MG63 (cell line): ENCODE measurements at regions not wholly inside any gene's neighbourhood (a gene's known extent, or its start where the extent isn't known, plus 50 kb on each side); places are given as distances from the start of the nearest gene placed in this dataset.

ENCODE experiments used
- DNase-seq: peaks from one replicate; pipeline ENCODE4 v3.0.0-alpha.2; 2020
- H3K27me3 ChIP-seq: fragments of 250-450 bp; sonication (Bioruptor Pico); 2 replicates; pipeline ENCODE4 v1.5.1; 2020; ENCODE audit warnings: mild to moderate bottlenecking, moderate library complexity
- H3K36me3 ChIP-seq: fragments of 250-450 bp; sonication (Bioruptor Pico); 2 replicates; pipeline ENCODE4 v1.5.1; 2020; ENCODE audit warnings: mild to moderate bottlenecking, moderate library complexity
- H3K4me3 ChIP-seq: fragments of 250-450 bp; sonication (Bioruptor Pico); 2 replicates; pipeline ENCODE4 v1.5.1; 2020; ENCODE audit warnings: mild to moderate bottlenecking, moderate library complexity
- H3K9me3 ChIP-seq: fragments of 250-450 bp; sonication (Bioruptor Pico); 2 replicates; pipeline ENCODE4 v1.5.1; 2020; ENCODE audit warnings: mild to moderate bottlenecking, moderate library complexity

DNA sequence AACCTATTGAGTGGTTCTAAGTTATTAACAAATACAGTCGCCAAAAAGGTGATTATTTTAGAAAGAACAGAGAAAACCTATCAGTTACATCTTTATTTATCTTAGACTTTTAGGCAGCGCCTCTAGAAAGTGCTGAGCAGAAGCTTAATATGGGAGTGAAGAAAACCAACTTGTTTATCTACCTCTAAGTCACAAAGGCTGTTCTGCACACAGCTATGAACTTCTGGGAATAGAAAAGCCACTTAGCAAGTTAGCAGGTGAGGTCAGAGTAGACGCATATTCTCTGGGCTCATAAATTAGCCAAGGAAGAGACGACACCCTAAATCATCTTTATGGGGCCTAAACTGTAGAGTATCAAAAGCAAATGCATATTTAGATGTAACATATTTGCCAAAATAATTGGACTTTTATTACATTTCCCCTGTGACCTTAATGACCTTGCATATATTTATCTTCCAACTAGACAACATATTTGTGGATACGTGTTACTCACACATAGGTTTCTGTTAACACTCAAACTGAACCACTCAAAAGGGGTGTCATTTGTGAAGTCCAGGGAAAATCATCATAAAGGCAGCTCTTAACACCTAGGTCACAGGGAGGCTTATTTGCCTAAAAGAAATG lies 267.1 kb downstream of the ADGB start:
- Histone ChIP-seq H3K4me3 (no peak overlapping the region), H3K27me3 (no peaks in the 10 kb centered on the region), H3K9me3 (no peaks in the 10 kb centered on the region), H3K36me3 (no peaks in the 10 kb centered on the region)
- no peak for DNase-seq

DNA sequence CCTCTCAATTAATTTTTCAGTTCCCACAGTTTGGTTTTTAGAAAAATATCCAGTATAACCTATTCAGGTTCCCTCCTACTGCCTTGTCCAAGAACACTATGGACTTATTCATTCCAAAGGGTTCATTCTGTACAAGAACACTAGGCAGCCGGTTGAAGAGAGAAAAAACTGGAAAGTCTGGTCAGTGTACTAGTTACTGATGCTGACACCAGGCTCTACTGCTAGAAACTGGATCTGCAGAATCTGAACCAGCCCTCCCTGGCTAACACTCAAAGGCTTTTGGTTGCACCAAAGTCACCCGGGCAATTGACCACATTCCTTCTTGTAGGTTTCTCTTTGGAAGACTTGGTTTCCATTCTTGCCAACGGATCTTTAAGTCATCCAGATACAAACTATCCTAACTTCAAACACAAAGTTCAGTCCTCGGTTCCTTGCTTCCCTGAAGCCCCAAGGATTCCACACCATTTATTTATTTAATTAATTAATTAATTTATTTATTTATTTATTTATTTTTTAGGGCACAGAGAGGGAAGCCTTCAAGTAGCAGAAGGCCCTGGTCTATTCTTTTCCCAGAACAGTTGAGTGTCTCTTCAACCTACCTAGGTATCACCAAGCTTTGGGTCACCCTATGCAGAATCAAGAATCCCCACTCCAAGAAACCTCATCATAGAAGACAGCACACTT lies 268.1 kb downstream of the ADGB start:
- H3K4me3 ChIP-seq = no peak overlapping the region
- no peaks in the 10 kb centered on the region for H3K36me3 ChIP-seq
- no peaks in the 10 kb centered on the region for H3K9me3 ChIP-seq
- no peaks in the 10 kb centered on the region for H3K27me3 ChIP-seq
- no peak for DNase-seq

DNA sequence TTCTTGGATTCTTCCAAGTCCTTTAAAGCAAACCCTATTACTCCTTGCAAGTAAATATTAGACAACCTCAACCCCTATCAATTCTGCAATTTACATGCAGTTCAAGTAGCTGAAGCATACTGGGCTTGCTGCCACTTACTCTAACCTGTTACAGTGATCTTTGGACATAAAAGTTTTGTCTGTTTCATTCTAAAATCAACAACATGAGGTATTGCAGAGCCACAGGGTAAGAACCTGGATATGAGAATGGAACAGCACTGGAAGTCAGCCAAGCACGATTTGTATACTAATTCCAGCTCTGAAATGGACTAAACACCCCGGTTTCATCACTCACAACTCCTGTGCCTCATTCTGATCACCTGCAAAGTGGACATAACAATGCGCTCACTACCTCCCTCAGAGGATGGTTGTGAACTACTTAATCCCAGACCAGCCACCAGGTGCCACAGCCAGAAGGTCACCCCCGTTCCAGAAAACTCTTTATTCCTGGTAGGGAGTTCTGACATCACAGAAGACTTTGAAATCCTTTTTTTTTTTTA lies 270.0 kb downstream of the ADGB start:
- Histone ChIP-seq H3K36me3 (no peaks in the 10 kb centered on the region), H3K27me3 (no peaks in the 10 kb centered on the region), H3K9me3 (no peaks in the 10 kb centered on the region), H3K4me3 (no peak overlapping the region)
- no peak for DNase-seq

DNA sequence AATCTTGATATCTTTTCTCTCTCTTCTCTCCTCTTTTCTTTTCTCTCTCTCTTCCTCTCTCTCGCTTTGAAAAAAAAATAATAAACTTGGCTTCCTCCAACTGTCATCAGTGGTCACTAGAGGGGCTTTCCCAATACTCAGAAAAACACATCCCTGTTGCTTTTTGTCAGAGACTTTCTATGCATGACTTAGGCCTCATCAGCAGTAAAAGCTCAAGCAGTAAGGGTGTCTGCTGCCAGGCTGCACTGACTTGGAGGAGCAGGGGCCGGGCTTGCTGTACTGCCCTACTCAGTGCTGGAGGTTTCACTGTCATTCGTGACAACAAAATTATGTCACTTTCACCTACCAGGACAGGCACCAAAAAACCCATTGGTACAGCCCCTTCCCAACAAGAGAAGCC lies 272.0 kb downstream of the ADGB start:
- Histone ChIP-seq H3K27me3 (no peaks in the 10 kb centered on the region), H3K9me3 (no peaks in the 10 kb centered on the region), H3K4me3 (no peak overlapping the region), H3K36me3 (no peaks in the 10 kb centered on the region)
- no peak for DNase-seq

DNA sequence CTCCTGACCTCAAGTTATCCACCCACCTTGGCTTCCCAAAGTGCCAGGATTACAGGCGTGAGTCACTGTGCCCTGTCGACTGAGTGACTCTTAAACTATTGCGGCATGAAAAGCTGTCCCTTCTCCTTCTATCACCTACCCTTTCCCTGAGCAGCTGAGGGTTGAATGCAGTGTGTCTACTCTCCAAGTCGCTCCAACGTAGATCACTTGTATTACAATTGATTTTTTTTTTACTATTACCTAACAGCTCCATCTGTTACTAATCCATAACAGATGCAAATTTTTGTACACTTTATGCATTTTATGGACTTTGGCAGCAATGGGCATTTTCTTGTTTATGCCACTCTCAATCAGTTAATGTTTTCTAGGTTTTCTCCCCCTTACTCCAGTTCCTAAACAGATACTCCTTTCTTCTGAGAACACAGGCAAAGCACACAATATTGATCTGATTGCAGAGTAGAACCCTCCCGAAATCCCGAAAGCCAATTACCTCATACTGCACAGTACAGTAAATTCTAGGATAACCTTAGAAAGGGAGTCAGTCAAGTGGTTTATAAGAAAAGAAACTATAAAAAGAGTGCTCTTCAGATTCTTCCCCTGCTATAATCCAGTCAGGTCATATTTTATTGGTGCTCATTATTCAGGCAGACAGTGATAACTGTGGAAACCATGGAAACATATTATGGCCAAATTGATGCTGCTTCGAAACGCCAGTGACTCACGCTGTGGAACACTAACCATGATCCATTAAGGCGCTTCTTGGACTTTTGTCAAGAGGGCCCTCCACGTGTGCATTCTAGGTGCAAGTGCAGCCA lies 273.0 kb downstream of the ADGB start:
- Histone ChIP-seq H3K9me3 (no peaks in the 10 kb centered on the region), H3K27me3 (no peaks in the 10 kb centered on the region), H3K36me3 (no peaks in the 10 kb centered on the region), H3K4me3 (no peak overlapping the region)
- no peak for DNase-seq

DNA sequence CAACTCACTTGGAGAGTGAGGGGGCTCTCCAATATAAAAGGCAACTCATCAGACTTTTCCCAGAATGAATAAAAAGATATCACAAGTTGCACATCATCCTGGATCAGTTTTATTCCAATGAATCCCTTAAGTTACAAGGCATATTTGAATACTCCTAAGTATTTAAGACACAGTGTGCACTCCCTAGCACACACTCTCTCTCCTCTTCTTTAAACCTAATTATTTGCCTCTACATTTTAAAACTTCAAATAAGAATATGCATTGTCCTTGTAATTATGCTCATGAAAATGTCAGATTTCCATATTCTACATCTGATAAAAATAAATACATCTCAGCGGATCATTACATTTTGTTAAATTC lies 273.6 kb downstream of the ADGB start:
- Histone ChIP-seq H3K36me3 (no peaks in the 10 kb centered on the region), H3K4me3 (no peak overlapping the region), H3K9me3 (no peaks in the 10 kb centered on the region), H3K27me3 (no peaks in the 10 kb centered on the region)
- DNase-seq = no peak

DNA sequence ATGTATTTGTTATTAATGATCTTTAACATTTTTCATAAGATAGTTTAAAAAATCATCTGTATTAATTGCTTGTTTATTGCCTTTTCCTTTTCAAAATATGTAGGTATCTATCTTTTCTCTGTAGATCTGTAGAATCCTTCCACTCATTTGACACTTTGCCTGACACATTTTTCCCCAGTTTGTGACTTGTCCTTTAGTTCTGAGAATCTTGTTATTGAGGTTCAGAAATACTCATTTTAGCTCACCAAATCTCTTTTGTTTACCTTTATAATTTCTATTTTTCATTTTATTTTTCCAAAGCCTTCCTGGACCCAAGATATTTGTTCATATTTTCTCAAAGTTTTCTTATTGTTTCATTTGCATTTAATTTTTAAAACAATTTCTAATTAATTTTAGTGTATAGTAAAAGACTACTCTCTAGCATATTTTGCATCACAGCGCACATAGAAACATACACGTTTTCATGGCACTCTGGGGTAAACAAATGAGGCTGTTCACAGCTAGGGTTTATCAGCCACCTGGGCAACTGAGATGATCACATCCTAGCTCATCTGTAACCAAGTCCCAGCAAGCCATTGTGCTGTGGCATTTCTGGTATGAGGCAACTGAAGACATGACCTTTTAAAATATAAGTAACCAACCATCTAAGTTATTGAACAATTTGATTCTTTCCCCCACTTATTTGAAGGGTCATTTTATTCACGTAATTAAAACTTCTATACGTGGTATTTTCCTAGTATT lies 275.7 kb downstream of the ADGB start:
- Histone ChIP-seq H3K27me3 (no peaks in the 10 kb centered on the region), H3K4me3 (no peak overlapping the region), H3K36me3 (no peaks in the 10 kb centered on the region), H3K9me3 (no peaks in the 10 kb centered on the region)
- no peak for DNase-seq

DNA sequence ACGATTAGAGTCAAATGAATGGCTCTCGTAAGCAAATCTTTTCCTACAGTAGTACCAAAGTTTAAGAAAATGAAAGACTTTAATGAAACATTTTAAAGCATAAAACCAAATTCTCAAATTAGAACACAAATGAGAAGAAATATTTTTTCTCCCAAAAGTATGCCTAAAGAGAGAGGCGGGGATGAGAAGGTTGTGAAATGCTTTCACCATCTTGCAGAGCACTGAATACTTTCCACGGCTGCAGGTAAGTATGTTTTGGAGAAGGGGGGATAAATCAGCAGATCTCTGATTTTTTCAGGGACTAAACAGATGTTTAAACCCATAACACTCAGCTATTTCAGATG lies 277.1 kb downstream of the ADGB start:
- Histone ChIP-seq H3K27me3 (no peaks in the 10 kb centered on the region), H3K9me3 (no peaks in the 10 kb centered on the region), H3K4me3 (no peak overlapping the region), H3K36me3 (no peaks in the 10 kb centered on the region)
- no peak for DNase-seq

DNA sequence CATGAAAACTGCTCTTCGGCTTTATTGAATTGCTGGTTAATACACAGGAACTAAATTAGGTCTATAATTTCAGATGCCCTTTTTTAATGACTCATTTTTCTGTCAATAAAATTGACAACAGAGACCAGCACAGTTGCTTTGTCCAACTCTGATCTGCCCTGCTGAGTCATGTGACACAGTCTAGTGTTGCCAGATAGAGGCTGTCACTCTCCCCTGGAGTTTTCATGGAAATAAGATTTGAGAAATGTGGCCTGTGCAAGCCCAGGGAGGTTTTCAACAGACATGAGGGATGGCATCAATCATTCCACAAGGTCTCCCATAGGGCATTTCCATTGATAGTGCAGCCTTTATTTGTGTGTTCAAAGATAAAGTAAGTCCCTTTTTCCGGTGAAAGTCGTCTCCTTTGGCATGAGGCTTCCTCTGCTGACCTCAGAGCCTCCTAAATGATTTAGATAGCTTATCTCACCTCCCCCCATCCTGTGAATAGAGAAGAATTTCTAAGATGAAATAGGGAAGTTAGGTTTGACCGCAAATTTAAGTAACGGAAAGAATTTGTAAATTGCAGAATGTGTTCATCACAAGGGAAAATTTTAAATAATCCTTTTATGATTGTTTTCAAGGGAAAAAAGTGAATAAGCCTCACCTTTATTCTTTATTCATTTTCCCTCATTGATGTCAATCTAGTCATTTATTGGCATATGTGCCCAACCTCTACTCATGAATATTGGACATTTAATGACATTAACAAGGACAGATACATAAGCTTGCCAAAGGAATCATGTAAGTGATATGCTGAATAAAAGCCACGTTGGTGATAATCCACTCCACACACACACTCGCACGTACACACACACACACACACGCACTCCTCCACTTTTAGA lies 277.7 kb downstream of the ADGB start:
- no peak overlapping the region for H3K4me3 ChIP-seq
- no peak for DNase-seq
- H3K36me3 ChIP-seq = no peaks in the 10 kb centered on the region
- no peaks in the 10 kb centered on the region for H3K27me3 ChIP-seq
- H3K9me3 ChIP-seq = no peaks in the 10 kb centered on the region

DNA sequence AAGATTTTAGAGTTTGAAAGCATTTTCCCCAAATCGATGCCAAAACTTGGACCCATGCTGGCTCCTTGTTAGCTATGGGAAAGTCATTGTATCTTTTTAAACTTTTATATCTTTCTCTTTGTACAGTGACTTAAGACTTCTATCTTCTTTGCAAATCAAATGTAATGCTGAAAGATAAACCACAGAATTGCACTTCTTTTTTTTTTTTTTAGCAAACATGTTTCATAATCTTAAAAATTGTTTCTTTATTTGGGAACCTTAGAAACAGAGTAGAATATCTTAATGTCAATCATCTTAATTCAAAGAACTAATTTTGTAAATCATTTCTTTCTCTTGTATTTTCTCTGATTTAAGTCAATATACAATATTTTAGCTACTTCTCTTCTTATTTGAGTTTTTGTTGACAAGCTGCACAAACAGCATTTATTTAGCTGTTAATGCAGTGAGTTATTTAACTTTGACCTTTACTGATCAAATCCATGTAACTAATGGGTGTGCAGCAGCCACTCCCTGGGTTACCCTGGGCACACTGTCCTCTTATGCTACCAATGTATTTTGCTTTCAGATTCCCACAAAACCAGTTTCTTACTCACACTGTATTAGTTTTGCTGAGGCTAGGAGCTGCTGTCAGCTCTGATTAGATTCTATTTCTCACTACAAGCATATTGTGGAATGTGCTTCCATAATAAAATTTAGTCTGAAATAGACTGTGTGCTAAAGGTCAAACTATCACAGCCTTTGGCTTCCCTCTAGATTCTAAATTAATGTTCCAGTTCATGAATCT lies 279.6 kb downstream of the ADGB start:
- no peak for DNase-seq
- no peak overlapping the region for H3K4me3 ChIP-seq
- no peaks in the 10 kb centered on the region for H3K36me3 ChIP-seq
- no peaks in the 10 kb centered on the region for H3K9me3 ChIP-seq
- H3K27me3 ChIP-seq = no peaks in the 10 kb centered on the region

DNA sequence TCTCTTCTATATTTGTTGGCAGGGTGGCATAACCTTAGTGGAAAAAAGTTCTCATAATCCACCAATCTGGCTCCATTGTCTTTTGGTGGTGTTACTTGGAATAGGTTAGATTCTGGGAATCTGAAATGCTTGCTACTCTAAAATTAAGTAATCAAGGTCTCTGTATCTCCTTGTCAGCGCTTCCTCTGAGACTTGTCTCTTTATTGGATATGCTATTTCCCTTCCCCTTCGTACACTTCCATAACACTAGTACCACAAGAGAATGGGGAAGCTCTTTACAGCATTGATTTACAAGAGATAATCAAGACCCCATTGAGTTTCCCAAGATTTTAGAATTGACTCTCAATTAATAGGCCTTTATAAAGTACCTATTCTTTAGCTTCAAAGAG lies 280.2 kb downstream of the ADGB start:
- no peak for DNase-seq
- H3K4me3 ChIP-seq = no peak overlapping the region
- H3K9me3 ChIP-seq = no peaks in the 10 kb centered on the region
- no peaks in the 10 kb centered on the region for H3K36me3 ChIP-seq
- H3K27me3 ChIP-seq = no peaks in the 10 kb centered on the region

DNA sequence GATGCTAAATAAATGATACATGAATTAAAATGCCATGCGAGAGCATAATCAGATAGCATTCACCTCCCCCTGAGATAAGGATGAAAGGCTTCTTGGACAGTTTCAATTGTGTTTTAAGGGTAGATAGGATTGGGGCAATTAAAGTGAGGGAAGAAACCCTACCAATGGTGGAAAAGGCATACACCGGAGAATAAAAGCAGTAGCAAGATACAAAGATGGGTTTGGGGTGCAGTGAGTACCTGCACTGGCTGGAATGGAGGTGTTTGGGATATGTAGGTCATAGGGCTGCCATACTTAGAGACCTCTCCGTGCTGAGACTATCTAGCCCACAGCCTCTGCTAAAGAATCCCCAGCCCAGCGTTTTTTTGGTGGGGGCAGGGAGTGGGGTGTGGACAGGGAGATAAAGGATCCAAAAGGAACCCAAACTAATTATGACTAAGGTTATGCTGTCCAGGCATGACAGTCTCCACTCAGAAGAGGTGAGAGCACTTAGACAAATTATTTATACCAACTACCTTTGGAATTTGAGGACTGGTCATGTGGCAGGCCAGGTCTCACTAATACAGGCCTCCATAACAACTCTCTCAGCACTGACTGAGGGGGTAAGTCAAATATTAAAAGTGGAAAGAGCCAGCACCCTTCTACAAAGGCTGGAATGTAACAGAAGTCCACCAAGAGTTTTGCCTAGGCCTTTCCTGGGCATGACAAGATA lies 280.8 kb downstream of the ADGB start:
- no peaks in the 10 kb centered on the region for H3K9me3 ChIP-seq
- no peak for DNase-seq
- H3K36me3 ChIP-seq = no peaks in the 10 kb centered on the region
- H3K4me3 ChIP-seq = no peak overlapping the region
- H3K27me3 ChIP-seq = no peaks in the 10 kb centered on the region

DNA sequence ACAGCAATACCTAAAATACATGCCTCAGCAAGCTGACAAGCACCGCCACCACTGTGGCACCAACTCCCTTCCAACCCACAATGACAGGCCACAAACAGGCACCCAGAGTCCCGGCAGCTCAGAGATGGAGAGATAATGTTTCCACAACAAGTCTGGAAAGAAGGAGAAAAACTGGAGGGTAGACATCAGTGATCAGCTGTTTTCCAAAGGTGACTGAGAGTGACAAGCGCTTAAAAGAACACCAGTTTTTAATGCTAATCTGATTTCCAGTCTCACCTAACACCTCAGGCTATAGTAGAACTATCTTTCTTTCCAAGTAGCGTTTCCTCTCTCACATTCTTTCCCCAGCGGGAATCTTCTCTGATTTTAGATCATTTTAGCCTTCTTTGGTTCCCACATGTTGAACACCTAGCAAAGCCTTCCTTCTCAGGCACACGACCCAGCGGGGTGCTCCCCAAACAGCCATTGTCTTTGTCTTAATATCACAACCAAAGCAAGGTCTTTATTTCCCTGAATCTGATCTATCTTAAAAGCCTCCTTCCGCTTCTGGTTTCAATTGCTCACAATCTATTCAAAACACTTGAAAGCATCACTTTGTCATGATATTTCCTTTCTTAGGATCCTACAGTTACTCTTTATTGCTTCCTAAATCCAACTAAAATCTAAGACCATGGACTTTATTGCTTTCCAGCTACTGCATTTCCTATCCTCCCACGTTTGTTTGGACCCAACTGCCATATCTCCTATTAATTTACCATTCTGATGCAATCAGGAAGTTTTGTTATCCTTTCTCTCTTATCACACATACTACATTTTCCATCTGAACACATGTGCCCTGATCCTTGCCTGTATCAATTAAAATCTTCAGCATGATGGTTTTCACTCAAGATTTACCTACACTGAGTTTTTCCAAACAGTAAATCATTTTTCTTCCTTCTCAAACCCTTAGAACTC lies 282.7 kb downstream of the ADGB start:
- Histone ChIP-seq H3K36me3 (no peaks in the 10 kb centered on the region), H3K4me3 (no peak overlapping the region), H3K27me3 (no peaks in the 10 kb centered on the region), H3K9me3 (no peaks in the 10 kb centered on the region)
- DNase-seq = no peak
